Tongue (tissue), 1 donor: ENCODE measurements at regions not wholly inside any gene's neighbourhood (a gene's known extent, or its start where the extent isn't known, plus 50 kb on each side); places are given as distances from the start of the nearest gene placed in this dataset.
A peak's percentile ranks its signal among the peaks of the same experiment; 100 is the strongest.

ENCODE experiments used
- DNase-seq: peaks from one replicate; pipeline ENCODE4 v3.0.0-alpha.2; 2015

DNA sequence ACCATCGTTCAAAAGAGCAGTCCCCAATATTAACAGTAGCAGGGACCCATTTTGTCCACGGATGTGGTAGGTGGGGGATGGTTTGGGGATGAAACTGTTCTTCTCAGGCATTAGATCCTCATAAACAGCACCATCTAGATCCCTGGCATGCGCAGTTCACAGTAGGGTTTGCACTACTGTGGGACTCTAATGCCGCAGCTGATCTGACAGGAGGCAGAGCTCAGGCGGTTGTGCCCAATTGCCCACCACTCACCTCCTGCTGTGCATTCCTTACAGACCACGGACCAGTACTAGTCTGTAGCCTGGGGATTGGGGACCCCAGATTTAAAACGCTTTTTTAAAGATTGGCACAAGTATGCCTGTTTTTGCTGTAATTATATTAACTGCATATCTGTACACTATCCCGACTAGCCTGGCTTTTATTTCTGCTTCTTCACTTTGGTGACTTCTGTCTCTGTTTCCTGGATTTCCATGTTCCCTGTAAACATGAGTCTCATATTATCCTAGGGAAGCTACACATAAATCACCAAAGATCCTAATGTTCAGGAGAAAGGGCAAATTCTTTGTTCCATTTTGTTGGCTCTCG is 163.3 kb upstream of the AKR1E2 start:
- peak; percentile 70 for DNase-seq

DNA sequence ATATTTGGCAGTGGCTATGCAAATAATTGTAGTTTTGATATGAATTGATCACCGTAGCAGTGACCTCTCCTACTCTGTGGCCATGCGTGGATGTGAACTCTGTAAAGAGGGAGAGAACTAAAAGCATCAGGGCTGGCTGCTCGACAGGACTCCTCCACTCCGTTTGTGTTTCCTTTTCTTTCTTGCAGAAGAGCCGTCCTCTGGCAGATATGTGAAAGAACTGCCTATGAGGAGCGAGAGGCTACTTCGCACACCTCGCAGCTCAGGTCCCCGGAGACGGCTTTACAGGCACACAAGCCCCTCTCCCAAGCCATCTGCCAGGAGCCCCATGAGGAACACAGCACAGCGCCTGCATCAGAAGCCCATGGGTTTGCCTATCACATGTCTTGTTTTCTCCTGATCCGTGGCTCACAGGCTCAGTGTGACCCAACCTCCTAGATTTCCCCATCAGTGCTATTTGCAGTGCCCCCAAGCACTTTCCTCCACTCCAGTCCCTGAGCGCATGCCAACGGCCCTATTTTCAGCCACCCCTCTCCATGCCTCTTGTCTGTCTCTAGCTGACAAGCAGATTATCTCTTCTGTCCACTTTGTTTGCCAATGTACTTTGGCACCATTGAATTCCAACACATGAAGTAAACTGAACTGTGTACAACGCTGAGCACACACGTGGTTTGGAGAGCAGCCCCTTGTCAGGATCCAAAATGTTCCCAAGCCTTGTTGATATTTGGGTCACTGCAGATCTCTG is 164.3 kb upstream of the AKR1E2 start:
- peak; percentile 85 for DNase-seq

DNA sequence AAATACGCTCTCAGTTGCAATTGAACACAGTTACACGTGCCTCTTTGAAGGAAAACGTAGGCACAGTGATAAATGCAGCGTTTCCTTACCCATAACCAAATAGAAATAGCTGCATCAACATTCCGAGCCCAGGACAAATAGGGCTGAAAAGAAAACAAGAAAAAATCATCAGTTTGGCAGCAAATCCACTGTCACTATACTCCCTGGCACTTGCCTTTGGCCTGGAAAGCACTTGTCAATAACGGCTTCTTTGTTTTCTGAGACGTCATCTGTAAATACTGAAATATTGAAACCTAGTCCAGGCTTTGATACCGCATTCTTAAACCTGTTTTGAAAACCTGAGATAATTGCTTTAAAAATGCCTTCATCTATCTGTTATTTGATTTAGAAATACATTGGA is 167.2 kb upstream of the AKR1E2 start:
- peak; percentile 49 for DNase-seq

DNA sequence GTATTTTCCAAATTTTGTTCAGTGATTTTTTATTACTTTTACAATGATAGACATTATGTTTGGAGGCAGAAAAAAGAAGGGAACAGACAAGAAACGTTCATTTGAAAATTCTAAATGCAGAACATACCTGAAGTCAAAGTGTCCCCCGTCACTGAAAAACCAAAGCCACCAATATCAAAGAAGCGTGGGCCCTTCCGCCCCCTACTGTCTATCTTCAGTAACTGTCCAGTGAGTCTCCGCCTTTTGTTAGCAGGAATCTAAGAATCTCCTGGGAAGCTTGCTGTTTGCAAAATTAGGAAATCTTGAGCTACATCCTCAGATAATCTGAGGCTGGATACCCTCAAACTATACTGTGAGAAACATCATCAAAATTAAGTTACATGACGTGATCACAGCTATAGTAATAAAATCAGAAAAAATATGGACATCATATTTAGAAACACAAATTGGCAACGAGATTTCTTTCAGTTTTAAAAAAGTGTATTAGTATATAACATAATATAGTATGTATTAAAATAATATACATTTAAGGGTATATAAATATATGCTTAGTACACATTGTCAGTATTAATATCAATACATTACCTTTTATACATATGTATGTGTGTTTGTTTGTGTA is 169.3 kb upstream of the AKR1E2 start:
- DNase-seq = peak; percentile 87

DNA sequence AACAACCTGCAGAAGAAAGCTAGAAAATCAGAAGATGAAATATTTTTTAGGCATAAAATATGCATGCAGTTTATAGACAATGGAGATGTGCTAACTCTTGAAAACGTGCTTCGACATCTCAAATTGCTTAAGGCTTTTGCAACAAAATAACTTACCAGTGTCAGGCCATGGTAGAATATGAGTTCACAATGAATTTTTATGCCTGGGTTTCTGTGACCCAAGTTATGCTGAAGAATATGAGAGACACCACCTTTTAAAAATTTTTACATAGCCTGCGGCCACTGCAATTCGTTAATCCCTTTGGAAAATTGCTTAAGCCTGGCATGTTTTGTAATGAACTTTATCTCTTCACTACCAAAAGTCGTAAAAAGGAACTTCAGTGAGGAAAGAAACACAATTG is 170.1 kb upstream of the AKR1E2 start:
- no peak for DNase-seq

DNA sequence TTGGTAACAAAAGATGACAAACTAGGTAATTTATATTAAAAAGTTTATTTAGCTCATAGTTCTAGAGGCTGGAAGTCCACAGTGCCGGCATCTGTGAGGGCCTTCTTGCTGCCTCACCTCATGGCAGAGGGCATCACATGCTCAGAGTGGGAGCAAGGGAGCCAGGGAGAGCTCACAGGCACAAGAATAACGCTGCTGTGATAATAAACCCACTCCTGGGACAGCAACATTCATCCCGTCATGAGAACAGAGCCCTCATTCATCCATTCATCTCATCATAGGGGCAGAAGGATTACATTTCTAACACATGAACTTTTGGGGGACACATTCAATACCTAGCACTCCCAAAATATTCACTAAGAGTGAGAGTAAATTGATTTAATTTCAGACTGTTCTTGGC is 170.6 kb upstream of the AKR1E2 start:
- no peak for DNase-seq

DNA sequence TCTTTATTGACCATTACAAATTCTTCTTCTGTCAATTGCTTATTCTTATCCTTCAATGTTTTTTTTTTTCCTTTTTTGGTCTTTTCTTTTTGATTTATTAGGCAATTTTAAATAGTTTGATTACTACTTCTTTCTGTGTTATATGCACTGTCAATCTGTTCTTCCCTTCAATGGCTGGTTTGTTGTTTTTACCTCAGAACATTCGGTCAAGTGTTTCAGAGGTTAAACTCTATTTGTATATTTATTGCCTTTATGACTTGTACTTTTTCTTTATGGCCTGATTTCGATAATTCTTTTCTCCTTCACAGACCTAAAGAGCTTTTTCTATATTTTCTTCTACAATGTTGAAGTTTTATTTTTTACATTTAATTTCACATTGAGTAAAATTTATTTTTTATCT is 171.5 kb upstream of the AKR1E2 start:
- no peak for DNase-seq

DNA sequence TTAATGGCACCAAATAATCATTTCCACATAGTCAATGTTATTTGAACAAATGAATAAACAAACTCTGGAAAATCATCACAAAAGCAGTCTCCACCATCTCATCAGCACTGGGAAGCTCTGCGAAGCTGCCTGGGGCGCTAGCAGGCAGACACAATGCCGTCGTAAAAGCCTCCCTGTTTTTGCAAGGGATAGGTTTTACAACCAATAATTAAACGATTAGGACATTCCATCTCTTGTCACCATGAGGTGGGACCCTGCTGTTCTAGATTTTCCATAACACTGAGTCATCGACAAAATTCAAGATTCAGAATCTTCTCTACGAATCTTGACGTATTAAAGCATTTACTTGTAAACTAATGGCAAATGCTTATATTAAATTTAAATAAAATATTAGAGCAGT is 172.8 kb upstream of the AKR1E2 start:
- no peak for DNase-seq

DNA sequence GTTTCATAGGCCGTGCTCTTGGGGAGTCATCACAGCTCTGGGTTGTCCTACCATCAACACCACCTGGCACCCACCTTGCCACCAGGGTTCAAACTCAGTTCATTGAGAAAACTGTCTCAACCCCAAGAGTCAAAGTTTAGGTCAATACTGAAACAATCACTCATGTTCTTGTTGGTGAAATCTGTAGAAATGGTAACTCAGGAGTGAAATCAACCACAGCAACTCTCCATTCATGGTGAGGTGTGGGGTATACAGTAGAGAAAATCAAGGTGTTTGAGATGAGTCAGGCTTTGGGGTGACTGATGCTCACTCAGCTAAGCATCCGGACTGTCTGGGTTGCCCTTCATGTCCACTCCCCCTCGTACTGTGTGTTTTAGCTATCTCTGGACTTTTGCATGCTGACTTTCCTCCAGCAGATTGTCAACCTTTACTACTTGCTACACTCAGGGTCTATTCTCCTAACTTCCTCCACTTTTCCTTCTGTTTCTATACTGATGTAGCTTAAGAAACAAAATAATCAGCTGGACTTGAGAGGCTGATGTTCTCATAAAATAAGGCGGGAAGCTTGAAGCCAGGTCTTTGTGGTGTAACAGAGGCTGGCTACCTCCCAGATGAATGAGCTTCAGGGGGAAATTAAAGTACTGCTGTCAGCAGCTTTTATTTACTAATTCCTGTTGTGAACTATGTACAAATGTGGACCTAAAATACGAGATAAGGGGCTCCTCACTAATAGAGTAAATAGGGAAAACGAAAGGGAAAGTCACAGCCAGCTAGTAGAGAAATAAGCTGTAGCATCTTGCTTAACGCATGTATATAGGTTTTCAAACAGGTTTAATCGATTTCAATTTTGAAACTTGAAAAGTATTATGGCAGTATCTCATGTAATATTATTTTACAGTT is 173.6 kb upstream of the AKR1E2 start:
- no peak for DNase-seq

DNA sequence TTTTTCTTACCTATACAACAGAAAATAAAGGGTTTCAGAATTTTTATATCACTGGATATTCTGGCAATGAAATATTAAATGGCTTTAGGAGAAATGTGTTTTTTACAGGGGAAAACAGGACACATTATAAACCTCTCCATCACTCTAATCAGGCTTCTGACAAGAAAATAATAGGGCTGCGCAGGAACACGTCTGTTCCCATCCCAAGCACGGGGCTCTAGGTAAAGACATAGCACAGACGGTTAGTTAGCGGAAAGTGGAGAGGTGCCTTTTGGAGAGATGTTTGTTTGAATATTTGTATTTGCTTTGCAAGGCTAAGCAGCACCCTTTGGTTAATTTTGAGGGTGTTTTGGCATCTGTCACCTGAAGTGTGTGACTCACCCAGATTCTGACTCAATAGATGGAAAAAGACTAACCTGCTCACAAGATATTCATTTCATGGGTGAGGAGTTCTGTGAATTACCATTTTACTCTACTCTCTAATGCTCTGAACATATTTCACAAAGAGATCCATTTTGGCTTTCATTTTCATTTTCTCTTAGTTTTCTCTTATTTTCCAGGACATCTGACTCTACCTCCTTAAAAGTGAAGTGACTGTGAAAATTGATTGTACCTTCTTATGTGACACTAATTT is 174.5 kb upstream of the AKR1E2 start:
- no peak for DNase-seq

DNA sequence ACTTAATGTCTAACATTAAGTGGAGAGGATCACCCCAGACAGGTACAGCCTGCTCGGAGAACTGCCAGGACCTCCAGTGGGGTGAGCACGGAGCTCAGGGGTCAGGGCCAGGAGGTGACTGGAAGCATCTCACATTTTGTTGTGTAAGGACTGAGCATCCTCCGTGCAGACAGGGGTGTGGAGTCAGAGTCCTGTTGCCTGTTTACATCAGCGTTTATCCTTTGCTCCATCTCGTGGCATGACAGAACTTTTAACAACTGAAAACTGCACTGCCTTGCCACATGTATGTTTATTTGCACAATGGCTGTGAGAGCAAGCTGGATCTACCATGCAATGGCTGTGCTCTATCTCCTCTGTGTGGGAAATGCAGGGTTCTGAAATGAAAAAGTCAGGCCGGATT is 175.4 kb upstream of the AKR1E2 start:
- peak; percentile 28 for DNase-seq

DNA sequence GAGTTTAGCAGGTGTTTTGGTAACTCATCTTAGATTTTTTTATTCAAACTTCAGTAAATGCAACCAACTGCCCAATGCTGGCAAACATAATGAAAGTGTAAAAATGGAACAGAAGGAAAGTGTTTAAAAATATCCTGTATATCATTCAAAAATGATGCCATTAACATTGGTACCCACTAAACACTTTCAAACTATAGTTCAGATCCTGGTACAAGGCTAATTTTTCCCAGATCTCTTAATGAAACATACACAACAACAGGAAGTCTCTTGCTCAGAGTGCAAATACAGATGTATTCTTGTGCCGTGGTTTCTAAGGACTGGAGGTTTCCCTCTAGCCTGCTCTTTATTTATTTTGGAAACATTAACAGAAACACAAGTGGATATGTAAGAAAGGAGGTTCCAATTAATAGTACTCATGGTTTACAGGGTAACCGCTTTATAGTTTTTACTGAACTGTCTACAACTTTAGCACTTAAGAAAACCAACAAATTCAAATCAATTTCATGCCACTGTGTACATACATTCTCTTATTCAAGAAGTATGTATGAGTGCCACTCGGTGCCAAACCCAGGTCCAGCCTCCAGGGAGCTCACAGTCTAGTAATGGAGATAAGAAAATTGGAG is 176.0 kb upstream of the AKR1E2 start:
- DNase-seq = peak; percentile 48

DNA sequence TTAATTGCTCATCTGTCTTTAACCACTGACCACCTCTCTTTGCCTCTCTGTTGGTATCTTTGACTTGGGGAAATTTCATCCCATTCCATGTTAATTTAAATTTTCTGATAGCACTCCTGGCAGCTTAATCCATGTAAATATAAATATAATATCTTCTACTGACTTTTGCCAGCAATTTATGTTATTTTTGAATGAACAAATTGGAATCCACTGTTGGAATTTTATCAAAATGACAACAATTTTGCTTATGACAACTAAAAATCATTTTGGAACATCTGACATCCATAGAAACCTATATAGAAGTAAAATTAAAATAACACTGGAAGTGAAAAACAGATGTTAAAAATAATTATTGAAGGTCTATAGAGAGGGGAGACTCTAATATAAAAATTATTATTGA is 176.5 kb upstream of the AKR1E2 start:
- no peak for DNase-seq

DNA sequence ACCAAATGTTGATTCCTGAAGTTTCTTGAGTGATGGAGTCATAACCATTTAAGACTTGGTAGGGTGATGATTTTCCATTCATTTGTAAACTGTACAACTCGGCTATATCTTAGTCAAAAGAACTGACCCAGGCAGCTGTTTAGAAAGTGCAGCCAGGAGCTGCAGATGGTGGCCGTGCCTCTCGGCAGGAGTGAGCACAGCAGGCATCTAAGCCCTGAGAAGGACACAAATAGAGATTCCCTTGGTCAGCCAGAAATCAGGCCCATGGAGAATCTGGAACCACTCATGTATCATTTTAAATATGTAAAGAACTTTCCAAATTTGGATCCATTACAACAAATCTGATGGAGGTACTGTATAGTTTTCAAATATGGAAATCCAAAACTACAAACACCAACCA is 177.0 kb upstream of the AKR1E2 start:
- peak; percentile 62 for DNase-seq

DNA sequence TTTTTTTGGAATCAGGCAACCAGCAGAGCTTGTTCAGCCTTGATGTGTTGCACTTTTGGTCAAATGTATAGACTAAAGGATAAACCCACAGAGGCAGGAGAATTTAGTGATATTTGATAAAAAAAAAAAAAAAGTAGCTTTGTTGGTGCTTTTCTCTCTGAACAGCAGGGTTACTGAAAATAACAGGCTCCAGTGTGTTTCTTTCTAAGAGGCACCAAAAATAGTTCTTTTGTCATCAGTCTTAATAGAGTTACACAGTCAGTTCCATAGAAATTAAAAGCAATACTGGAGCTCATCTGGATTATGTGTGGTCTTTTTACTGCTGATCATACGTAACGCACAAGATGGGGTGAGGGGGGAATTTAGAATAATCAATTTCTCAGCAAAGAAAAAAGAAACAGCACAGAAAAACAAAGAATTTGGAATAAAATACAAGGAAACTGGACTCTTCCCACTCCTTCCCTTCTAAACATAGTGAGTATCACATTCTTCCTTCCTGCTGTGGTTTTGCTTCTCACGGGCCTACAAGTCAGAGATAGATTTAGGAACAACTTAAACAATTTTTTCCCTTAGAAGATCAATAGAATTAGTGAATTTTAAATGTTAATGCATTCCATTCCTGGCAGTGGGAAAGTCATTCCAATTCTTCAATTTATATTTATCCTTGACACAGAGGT is 178.8 kb upstream of the AKR1E2 start:
- no peak for DNase-seq

DNA sequence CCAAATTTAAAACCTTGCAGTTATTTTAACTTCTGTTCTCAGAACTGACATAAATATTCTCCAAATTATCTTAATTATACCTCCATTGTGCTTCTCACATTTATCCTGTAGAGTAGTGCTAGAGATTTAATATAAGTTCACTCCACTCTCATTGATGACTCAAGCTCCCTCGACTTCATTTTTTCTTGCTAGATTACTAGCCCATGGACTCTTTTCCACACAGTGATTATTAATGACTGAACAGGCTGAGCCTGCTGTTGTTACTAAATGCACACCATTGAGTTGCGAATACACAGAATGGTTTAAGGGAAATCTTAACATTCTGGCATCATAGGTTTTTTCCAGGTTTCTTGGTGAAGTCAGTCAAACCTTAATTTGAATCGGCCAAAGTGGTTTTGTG is 179.5 kb upstream of the AKR1E2 start:
- DNase-seq = no peak

DNA sequence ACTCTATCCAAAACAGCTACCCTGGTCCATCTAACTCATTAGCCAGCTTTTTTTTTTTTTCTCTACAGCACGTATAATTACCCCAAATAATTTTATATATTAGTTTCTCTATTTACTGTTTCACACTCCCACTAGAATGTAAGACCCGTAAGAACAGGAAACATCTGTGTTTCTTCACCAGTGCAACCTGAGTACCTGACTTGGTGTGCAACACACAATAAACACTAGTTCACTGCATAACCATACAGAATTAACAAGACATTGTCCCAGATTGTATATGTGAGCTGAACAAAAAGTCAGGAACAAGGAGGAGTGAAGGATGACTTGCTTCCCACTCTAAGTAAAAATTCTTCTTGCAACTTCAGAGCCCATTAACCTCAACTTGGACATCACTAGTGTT is 180.2 kb upstream of the AKR1E2 start:
- DNase-seq = no peak

DNA sequence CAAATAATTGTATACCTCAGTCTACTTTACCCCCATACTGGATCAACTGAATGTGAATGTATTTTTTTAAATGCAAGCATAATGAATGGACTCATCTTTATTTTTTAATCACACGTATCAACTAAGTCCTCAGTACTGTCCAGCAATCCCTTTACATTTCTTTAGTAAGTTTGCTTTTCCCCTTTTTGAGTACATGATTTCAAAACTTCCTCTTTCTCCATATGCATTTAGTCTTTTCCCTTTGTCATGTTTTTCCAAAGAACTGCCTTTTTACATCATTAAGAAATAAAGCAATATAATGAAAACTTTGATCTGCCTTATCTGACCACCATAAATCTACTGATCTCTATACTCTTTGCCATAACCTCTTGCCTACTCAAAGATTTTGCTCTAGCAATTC is 182.5 kb upstream of the AKR1E2 start:
- no peak for DNase-seq

DNA sequence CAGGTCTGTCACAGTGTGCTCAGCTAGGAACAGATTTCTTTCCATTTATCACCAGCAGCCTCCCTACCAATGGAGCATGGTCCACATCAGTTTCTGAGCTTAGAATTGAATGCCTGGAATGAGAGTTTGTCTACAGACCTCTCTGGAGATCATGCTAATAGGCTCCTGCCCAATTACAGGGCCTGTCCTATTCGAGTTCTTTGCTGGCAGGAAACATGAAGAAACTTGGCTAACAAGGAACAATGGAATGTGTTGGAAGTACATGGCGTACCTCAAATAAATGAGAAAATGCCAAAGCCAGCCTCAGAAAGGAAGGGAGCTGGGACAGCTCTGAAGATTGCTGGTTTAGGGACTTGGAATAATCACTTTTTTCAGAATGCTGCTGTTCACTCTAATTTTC is 186.0 kb upstream of the AKR1E2 start:
- no peak for DNase-seq

DNA sequence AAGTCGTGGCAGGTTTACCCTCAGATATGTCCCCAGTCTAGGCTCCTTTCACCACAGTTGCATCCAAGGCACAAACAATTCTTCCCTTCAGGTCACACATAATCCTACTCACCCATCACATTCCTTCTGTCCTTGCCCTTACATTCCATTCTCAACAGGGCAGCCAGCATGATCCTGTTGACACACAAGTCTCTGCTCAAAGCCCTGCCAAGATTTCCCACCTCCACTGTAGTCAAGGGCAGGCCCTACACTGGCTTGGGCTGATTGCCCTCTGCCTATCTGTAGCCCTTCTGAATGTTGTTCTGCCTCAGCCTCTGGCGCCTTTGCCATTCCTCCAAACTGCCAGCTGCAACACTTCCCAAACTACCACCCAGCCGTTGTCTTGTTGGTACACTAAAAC is 187.9 kb upstream of the AKR1E2 start:
- DNase-seq = no peak

DNA sequence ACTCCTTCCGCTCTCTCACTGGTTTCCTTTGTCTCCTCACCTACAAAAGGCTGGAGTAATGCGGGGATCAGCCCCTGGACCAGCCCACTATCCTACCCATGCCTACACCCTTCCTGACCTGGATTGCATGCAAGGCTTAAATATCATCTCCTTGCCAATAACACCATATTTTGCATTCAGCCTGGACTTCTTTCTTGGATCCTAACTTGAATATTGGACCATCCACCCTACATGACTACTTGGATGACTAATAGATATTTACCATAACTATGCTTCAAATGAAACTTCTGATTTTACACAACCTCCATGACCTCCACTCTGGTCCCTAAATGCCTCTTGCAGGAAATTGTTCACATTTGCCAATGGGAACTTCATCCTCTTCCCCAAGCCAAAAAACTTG is 188.3 kb upstream of the AKR1E2 start:
- no peak for DNase-seq
